Naive thymus-derived CD8-positive, alpha-beta T cell (primary cell): ENCODE measurements at regions not wholly inside any gene's neighbourhood (a gene's known extent, or its start where the extent isn't known, plus 50 kb on each side); places are given as distances from the start of the nearest gene placed in this dataset.

Experiments
- ATAC-seq, 2 donors: fragments of 150-1000 bp; cut with Tn5 transposase in 1 of 2; sonication (Bioruptor Pico), chemical (Tn5 transposase) in 1 of 2; 1 replicate in 1 of 2; 2 replicates in 1 of 2; pipeline ENCODE4 v1.10.0; 2021; ENCODE audit warnings: mild to moderate bottlenecking in 2 of 2, moderate library complexity in 2 of 2
- POLR2A ChIA-PET: fragments of 350-600 bp; sonication (Branson Sonifier 250); formaldehyde crosslinking; loops from one replicate; lab custom pipeline; 2021; ENCODE audit warnings: antibody characterized with exemption; lab: Charles Lee
- DNase-seq, 10 donors: peaks; one replicate each; pipeline versions ENCODE4 v3.0.0 to v3.0.0-alpha.2; 2020 to 2022
- H3K27ac Mint-ChIP-seq, 10 donors: one replicate each; pipeline ENCODE4 v1.8.0; 2020 to 2022; ENCODE audit warnings: mild to moderate bottlenecking in 10 of 10, mixed read lengths in 10 of 10, moderate library complexity in 4 of 10, inconsistent platforms in 1 of 10
- H3K27me3 Mint-ChIP-seq, 5 donors: one replicate each; pipeline ENCODE4 v1.8.0; 2021 to 2022; ENCODE audit warnings: mixed read lengths in 5 of 5
- H3K36me3 Mint-ChIP-seq, 3 donors: one replicate each; pipeline ENCODE4 v1.8.0; 2020 to 2022; ENCODE audit warnings: mixed read lengths in 3 of 3, mild to moderate bottlenecking in 2 of 3, inconsistent platforms in 1 of 3
- H3K4me1 Mint-ChIP-seq, 4 donors: one replicate each; pipeline ENCODE4 v1.8.0; 2021 to 2022; ENCODE audit warnings: mixed read lengths in 4 of 4
- H3K4me3 Mint-ChIP-seq, 10 donors: one replicate each; pipeline ENCODE4 v1.8.0; 2020 to 2022; ENCODE audit warnings: mild to moderate bottlenecking in 10 of 10, mixed read lengths in 10 of 10, moderate library complexity in 6 of 10, inconsistent platforms in 1 of 10
- H3K9me3 Mint-ChIP-seq, 9 donors: one replicate each; pipeline ENCODE4 v1.8.0; 2020 to 2022; ENCODE audit warnings: mixed read lengths in 9 of 9, mild to moderate bottlenecking in 3 of 9, inconsistent platforms in 1 of 9, moderate library complexity in 1 of 9

GRCh38 chr16:7967996-7968509 lies 622.3 kb downstream of the TMEM114 start:
- no peaks in the 10 kb centered on the region for H3K27me3 Mint-ChIP-seq
- no peak overlapping the region for H3K27ac Mint-ChIP-seq
- ATAC-seq (no peak), DNase-seq (no peak)
- peaks cover 0 to 9% (median 0%) of the 10 kb centered on the region in 3 donors for H3K36me3 Mint-ChIP-seq
- POLR2A ChIA-PET: no interaction called here
- H3K4me3 Mint-ChIP-seq: no peak overlapping the region
- peaks cover 2 to 21% (median 5%) of the 10 kb centered on the region in 9 donors for H3K9me3 Mint-ChIP-seq
- no peaks in the 10 kb centered on the region for H3K4me1 Mint-ChIP-seq

- no peaks in the 10 kb centered on the region for H3K27me3 Mint-ChIP-seq
- H3K4me3 Mint-ChIP-seq: no peak overlapping the region
- no peaks in the 10 kb centered on the region for H3K4me1 Mint-ChIP-seq
- peaks cover 0 to 7% (median 0%) of the 10 kb centered on the region in 3 donors for H3K36me3 Mint-ChIP-seq
- no peak for ATAC-seq
- peaks cover 0 to 20% (median 6%) of the 10 kb centered on the region in 9 donors for H3K9me3 Mint-ChIP-seq
- POLR2A ChIA-PET: no interaction called here
- H3K27ac Mint-ChIP-seq: no peak overlapping the region
- no peak for DNase-seq
These were observed 625.6 kb downstream of the TMEM114 start for GRCh38 chr16:7964744-7965143.

GRCh38 chr16:7964167-7964566 lies 626.1 kb downstream of the TMEM114 start:
- DNase-seq: no peak
- POLR2A ChIA-PET: no interaction called here
- H3K4me3 Mint-ChIP-seq: no peak overlapping the region
- peaks cover 0 to 14% (median 6%) of the 10 kb centered on the region in 9 donors for H3K9me3 Mint-ChIP-seq
- no peaks in the 10 kb centered on the region for H3K27me3 Mint-ChIP-seq
- no peak overlapping the region for H3K27ac Mint-ChIP-seq
- peaks cover 0 to 2% (median 0%) of the 10 kb centered on the region in 3 donors for H3K36me3 Mint-ChIP-seq
- ATAC-seq: no peak
- H3K4me1 Mint-ChIP-seq: no peaks in the 10 kb centered on the region

GRCh38 chr16:7962091-7962879 lies 628.0 kb downstream of the TMEM114 start:
- no peak for ATAC-seq
- DNase-seq: no peak
- Mint-ChIP-seq H3K27me3 (no peaks in the 10 kb centered on the region), H3K27ac (no peak overlapping the region), H3K4me1 (no peaks in the 10 kb centered on the region), H3K36me3 (no peaks in the 10 kb centered on the region), H3K9me3 (peaks cover 0 to 17% (median 7%) of the 10 kb centered on the region in 9 donors), H3K4me3 (no peak overlapping the region)
- POLR2A ChIA-PET: no interaction called here

GRCh38 chr16:7957151-7957550 lies 624.5 kb downstream of the RBFOX1 start:
- Mint-ChIP-seq H3K27ac (no peak overlapping the region), H3K27me3 (no peaks in the 10 kb centered on the region), H3K4me1 (no peaks in the 10 kb centered on the region), H3K9me3 (peaks cover 2 to 29% (median 15%) of the 10 kb centered on the region in 9 donors), H3K36me3 (no peaks in the 10 kb centered on the region), H3K4me3 (no peak overlapping the region)
- no peak for ATAC-seq
- no peak for DNase-seq
- POLR2A ChIA-PET: no interaction called here

GRCh38 chr16:7953360-7953759 lies 620.7 kb downstream of the RBFOX1 start:
- DNase-seq (no peak), ATAC-seq (no peak)
- H3K36me3 Mint-ChIP-seq: no peaks in the 10 kb centered on the region
- no peaks in the 10 kb centered on the region for H3K4me1 Mint-ChIP-seq
- no peak overlapping the region for H3K27ac Mint-ChIP-seq
- H3K27me3 Mint-ChIP-seq: no peaks in the 10 kb centered on the region
- no peak overlapping the region for H3K4me3 Mint-ChIP-seq
- H3K9me3 Mint-ChIP-seq: peaks cover 2 to 24% (median 5%) of the 10 kb centered on the region in 9 donors
- POLR2A ChIA-PET: no interaction called here

GRCh38 chr16:7946142-7946541 lies 613.5 kb downstream of the RBFOX1 start:
- Mint-ChIP-seq H3K36me3 (no peaks in the 10 kb centered on the region), H3K27ac (no peak overlapping the region), H3K27me3 (no peaks in the 10 kb centered on the region), H3K9me3 (peaks cover 3 to 40% (median 14%) of the 10 kb centered on the region in 9 donors), H3K4me1 (no peaks in the 10 kb centered on the region), H3K4me3 (no peak overlapping the region)
- DNase-seq: no peak
- POLR2A ChIA-PET: no interaction called here
- no peak for ATAC-seq

- Mint-ChIP-seq H3K27ac (no peak overlapping the region), H3K27me3 (no peaks in the 10 kb centered on the region), H3K4me3 (no peak overlapping the region), H3K4me1 (no peaks in the 10 kb centered on the region), H3K9me3 (peaks cover 0 to 19% (median 10%) of the 10 kb centered on the region in 9 donors), H3K36me3 (no peaks in the 10 kb centered on the region)
- ATAC-seq (no peak), DNase-seq (no peak)
- POLR2A ChIA-PET: no interaction called here
These were observed 605.5 kb downstream of the RBFOX1 start for GRCh38 chr16:7938175-7938574.

- DNase-seq (no peak), ATAC-seq (no peak)
- peaks cover 0 to 2% (median 0%) of the 10 kb centered on the region in 5 donors for H3K27me3 Mint-ChIP-seq
- H3K9me3 Mint-ChIP-seq: peaks cover 7 to 20% (median 9%) of the 10 kb centered on the region in 9 donors
- no peaks in the 10 kb centered on the region for H3K4me1 Mint-ChIP-seq
- POLR2A ChIA-PET: no interaction called here
- H3K36me3 Mint-ChIP-seq: no peaks in the 10 kb centered on the region
- no peak overlapping the region for H3K4me3 Mint-ChIP-seq
- H3K27ac Mint-ChIP-seq: no peak overlapping the region
These were observed 588.7 kb downstream of the RBFOX1 start for GRCh38 chr16:7921345-7921744.

- H3K36me3 Mint-ChIP-seq: no peaks in the 10 kb centered on the region
- H3K9me3 Mint-ChIP-seq: peaks cover 3 to 20% (median 9%) of the 10 kb centered on the region in 9 donors
- no peak overlapping the region for H3K27ac Mint-ChIP-seq
- peaks cover 0 to 2% (median 0%) of the 10 kb centered on the region in 5 donors for H3K27me3 Mint-ChIP-seq
- POLR2A ChIA-PET: no interaction called here
- no peak overlapping the region for H3K4me3 Mint-ChIP-seq
- ATAC-seq (no peak), DNase-seq (no peak)
- no peaks in the 10 kb centered on the region for H3K4me1 Mint-ChIP-seq
These were observed 587.1 kb downstream of the RBFOX1 start for GRCh38 chr16:7919782-7920181.

GRCh38 chr16:7914748-7915147 lies 582.1 kb downstream of the RBFOX1 start:
- H3K27me3 Mint-ChIP-seq: peaks cover 0 to 1% (median 0%) of the 10 kb centered on the region in 5 donors
- H3K9me3 Mint-ChIP-seq: peaks cover 0 to 36% (median 8%) of the 10 kb centered on the region in 9 donors
- no peaks in the 10 kb centered on the region for H3K36me3 Mint-ChIP-seq
- H3K4me1 Mint-ChIP-seq: no peaks in the 10 kb centered on the region
- POLR2A ChIA-PET: no interaction called here
- no peak overlapping the region for H3K27ac Mint-ChIP-seq
- DNase-seq: no peak
- H3K4me3 Mint-ChIP-seq: no peak overlapping the region
- no peak for ATAC-seq

GRCh38 chr16:7912132-7912531 lies 579.5 kb downstream of the RBFOX1 start:
- no peak overlapping the region for H3K4me3 Mint-ChIP-seq
- no peak overlapping the region for H3K27ac Mint-ChIP-seq
- peaks cover 0 to 39% (median 3%) of the 10 kb centered on the region in 9 donors for H3K9me3 Mint-ChIP-seq
- no peaks in the 10 kb centered on the region for H3K27me3 Mint-ChIP-seq
- no peak for DNase-seq
- POLR2A ChIA-PET: no interaction called here
- H3K4me1 Mint-ChIP-seq: no peaks in the 10 kb centered on the region
- no peak for ATAC-seq
- H3K36me3 Mint-ChIP-seq: no peaks in the 10 kb centered on the region

GRCh38 chr16:7910116-7910515 lies 577.5 kb downstream of the RBFOX1 start:
- POLR2A ChIA-PET: no interaction called here
- H3K9me3 Mint-ChIP-seq: peaks cover 0 to 38% (median 8%) of the 10 kb centered on the region in 9 donors

More at GRCh38 chr16:7910116-7910515, 577.5 kb downstream of the RBFOX1 start:
- H3K27me3 Mint-ChIP-seq: no peaks in the 10 kb centered on the region
- no peak overlapping the region for H3K4me3 Mint-ChIP-seq
- ATAC-seq (no peak), DNase-seq (no peak)
- H3K27ac Mint-ChIP-seq: no peak overlapping the region
- H3K36me3 Mint-ChIP-seq: no peaks in the 10 kb centered on the region
- H3K4me1 Mint-ChIP-seq: no peaks in the 10 kb centered on the region
